ENCODE measurements at regions not wholly inside any gene's neighbourhood (a gene's known extent, or its start where the extent isn't known, plus 50 kb on each side); places are given as distances from the start of the nearest gene placed in this dataset.

- no peak overlapping the region for H3K23ac ChIP-seq (ENCODE audit: low read depth, low read length, poor library complexity)
- no peak overlapping the region for H3K4me2 ChIP-seq (ENCODE audit: insufficient read depth, low read length, poor library complexity, severe bottlenecking)
- H3K79me1 ChIP-seq (ENCODE audit: low read depth, low read length), result peaks cover 3% of the 10 kb centered on the region
- H2BK120ac ChIP-seq (ENCODE audit: low read depth, low read length), result no peak overlapping the region
- no peak overlapping the region for H2BK15ac ChIP-seq (ENCODE audit: low read length)
- no peak for DNase-seq (ENCODE audit: low spot score)
- no peak overlapping the region for H2BK12ac ChIP-seq (ENCODE audit: low read length)
- no peak overlapping the region for H3K27ac ChIP-seq (replicated peaks; ENCODE audit: low read length)
- no peak overlapping the region for H3K14ac ChIP-seq (ENCODE audit: low read length)
- no peaks in the 10 kb centered on the region for H3K27me3 ChIP-seq (ENCODE audit: control insufficient read depth in 3 of 3, insufficient read depth in 3 of 3, low read depth in 1 of 3, low read length in 3 of 3)
- H2AFZ ChIP-seq (ENCODE audit: low read length), result no peak overlapping the region
- no peak overlapping the region for H3K4ac ChIP-seq (ENCODE audit: low read length)
- H2AK5ac ChIP-seq (ENCODE audit: low read depth, low read length), result no peak overlapping the region
- peaks cover 0 to 10% of the 10 kb centered on the region in 2 donors for H3K4me1 ChIP-seq (ENCODE audit: control insufficient read depth in 2 of 2, insufficient read depth in 1 of 2, low read depth in 1 of 2, low read length in 2 of 2)
- H3K4me3 ChIP-seq (ENCODE audit: low read length in 2 of 2), result no peak overlapping the region
- no peak overlapping the region for H4K8ac ChIP-seq (ENCODE audit: low read depth, low read length)
- no peaks in the 10 kb centered on the region for H3K9me3 ChIP-seq (replicated peaks in 1 of 2; ENCODE audit: control insufficient read depth in 2 of 2, insufficient read depth in 1 of 2, low read depth in 1 of 2, low read length in 2 of 2)
- H2BK5ac ChIP-seq (ENCODE audit: low read length), result no peak overlapping the region
- H3K9ac ChIP-seq (ENCODE audit: low read depth, low read length, poor library complexity), result no peak overlapping the region
- H4K91ac ChIP-seq (ENCODE audit: low read depth, low read length, poor library complexity), result no peak overlapping the region
- peaks cover 0 to 5% of the 10 kb centered on the region in 2 donors for H3K36me3 ChIP-seq (replicated peaks in 1 of 2; ENCODE audit: control insufficient read depth in 2 of 2, insufficient read depth in 2 of 2, low read length in 2 of 2)
- no peak overlapping the region for H3K18ac ChIP-seq (ENCODE audit: low read length)
- no CpG with 5 or more reads among the region's 1 CpG for WGBS, 2 donors (ENCODE audit: extremely low coverage in 2 of 2, insufficient read length in 2 of 2, insufficient replicate concordance in 1 of 2)
Measured at GRCh38 chr11:8756201-8756600, 73.6 kb downstream of the RPL27A start.

DNA sequence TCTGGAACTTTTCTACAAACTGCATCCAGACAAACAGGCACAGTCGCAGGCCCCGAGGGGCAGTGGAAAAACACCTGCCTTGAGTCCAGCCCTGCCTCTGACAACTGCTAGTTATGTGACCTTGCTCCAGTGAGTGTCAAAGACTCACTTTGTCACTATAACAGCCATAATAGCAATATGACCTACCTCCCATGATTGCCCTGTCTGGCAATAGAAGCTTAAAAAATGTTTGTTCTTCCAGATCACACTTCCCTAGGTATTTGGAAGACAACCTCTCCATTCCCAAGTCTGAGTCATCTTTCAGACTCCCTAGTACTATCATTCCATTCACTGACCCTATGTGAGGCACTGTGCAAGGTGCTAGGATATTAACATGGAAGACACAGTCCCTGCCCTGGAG lies 74.5 kb downstream of the RPL27A start:
- Histone ChIP-seq H3K4me1 (ENCODE audit: control insufficient read depth in 2 of 2, insufficient read depth in 1 of 2, low read depth in 1 of 2, low read length in 2 of 2) (peaks cover 5 to 15% of the 10 kb centered on the region in 2 donors), H3K4ac (ENCODE audit: low read length) (no peak overlapping the region), H3K9me3 (replicated peaks in 1 of 2; ENCODE audit: control insufficient read depth in 2 of 2, insufficient read depth in 1 of 2, low read depth in 1 of 2, low read length in 2 of 2) (no peaks in the 10 kb centered on the region), H3K36me3 (replicated peaks in 1 of 2; ENCODE audit: control insufficient read depth in 2 of 2, insufficient read depth in 2 of 2, low read length in 2 of 2) (peaks cover 0 to 5% of the 10 kb centered on the region in 2 donors), H3K4me3 (ENCODE audit: low read length in 2 of 2) (no peak overlapping the region), H3K14ac (ENCODE audit: low read length) (no peak overlapping the region), H3K4me2 (ENCODE audit: insufficient read depth, low read length, poor library complexity, severe bottlenecking) (no peak overlapping the region), H3K23ac (ENCODE audit: low read depth, low read length, poor library complexity) (no peak overlapping the region), H3K79me1 (ENCODE audit: low read depth, low read length) (peaks cover 4% of the 10 kb centered on the region), H3K27me3 (ENCODE audit: control insufficient read depth in 3 of 3, insufficient read depth in 3 of 3, low read depth in 1 of 3, low read length in 3 of 3) (no peaks in the 10 kb centered on the region), H2AK5ac (ENCODE audit: low read depth, low read length) (no peak overlapping the region), H3K9ac (ENCODE audit: low read depth, low read length, poor library complexity) (no peak overlapping the region), H2BK5ac (ENCODE audit: low read length) (no peak overlapping the region), H2BK120ac (ENCODE audit: low read depth, low read length) (no peak overlapping the region), H2AFZ (ENCODE audit: low read length) (no peak overlapping the region), H2BK12ac (ENCODE audit: low read length) (no peak overlapping the region), H2BK15ac (ENCODE audit: low read length) (no peak overlapping the region), H3K18ac (ENCODE audit: low read length) (no peak overlapping the region), H4K91ac (ENCODE audit: low read depth, low read length, poor library complexity) (no peak overlapping the region), H4K8ac (ENCODE audit: low read depth, low read length) (no peak overlapping the region), H3K27ac (replicated peaks; ENCODE audit: low read length) (no peak overlapping the region)
- DNase-seq (ENCODE audit: low spot score), result no peak
- WGBS, 2 donors (ENCODE audit: extremely low coverage in 2 of 2, insufficient read length in 2 of 2, insufficient replicate concordance in 1 of 2), result no CpG with 5 or more reads among the region's 2 CpGs

GRCh38 chr11:8757533-8757932 lies 74.9 kb downstream of the RPL27A start:
- Histone ChIP-seq H3K4me3 (ENCODE audit: low read length in 2 of 2) (no peak overlapping the region), H2BK120ac (ENCODE audit: low read depth, low read length) (no peak overlapping the region), H3K36me3 (replicated peaks in 1 of 2; ENCODE audit: control insufficient read depth in 2 of 2, insufficient read depth in 2 of 2, low read length in 2 of 2) (peaks cover 0 to 5% of the 10 kb centered on the region in 2 donors), H3K4ac (ENCODE audit: low read length) (no peak overlapping the region), H3K18ac (ENCODE audit: low read length) (no peak overlapping the region), H3K14ac (ENCODE audit: low read length) (no peak overlapping the region), H3K9ac (ENCODE audit: low read depth, low read length, poor library complexity) (no peak overlapping the region), H2BK12ac (ENCODE audit: low read length) (no peak overlapping the region), H3K9me3 (replicated peaks in 1 of 2; ENCODE audit: control insufficient read depth in 2 of 2, insufficient read depth in 1 of 2, low read depth in 1 of 2, low read length in 2 of 2) (no peaks in the 10 kb centered on the region), H3K23ac (ENCODE audit: low read depth, low read length, poor library complexity) (no peak overlapping the region), H3K27me3 (ENCODE audit: control insufficient read depth in 3 of 3, insufficient read depth in 3 of 3, low read depth in 1 of 3, low read length in 3 of 3) (no peaks in the 10 kb centered on the region), H3K4me2 (ENCODE audit: insufficient read depth, low read length, poor library complexity, severe bottlenecking) (no peak overlapping the region), H2AFZ (ENCODE audit: low read length) (no peak overlapping the region), H2BK5ac (ENCODE audit: low read length) (no peak overlapping the region), H4K91ac (ENCODE audit: low read depth, low read length, poor library complexity) (no peak overlapping the region), H3K27ac (replicated peaks; ENCODE audit: low read length) (no peak overlapping the region), H2BK15ac (ENCODE audit: low read length) (no peak overlapping the region), H2AK5ac (ENCODE audit: low read depth, low read length) (no peak overlapping the region), H4K8ac (ENCODE audit: low read depth, low read length) (no peak overlapping the region), H3K79me1 (ENCODE audit: low read depth, low read length) (peaks cover 6% of the 10 kb centered on the region), H3K4me1 (ENCODE audit: control insufficient read depth in 2 of 2, insufficient read depth in 1 of 2, low read depth in 1 of 2, low read length in 2 of 2) (peaks cover 7 to 17% of the 10 kb centered on the region in 2 donors)
- WGBS, 2 donors (ENCODE audit: extremely low coverage in 2 of 2, insufficient read length in 2 of 2, insufficient replicate concordance in 1 of 2), result no CpG with 5 or more reads among the region's 2 CpGs
- DNase-seq (ENCODE audit: low spot score), result no peak

GRCh38 chr11:8758619-8759169 lies 76.1 kb downstream of the RPL27A start:
- no peak overlapping the region for H4K91ac ChIP-seq (ENCODE audit: low read depth, low read length, poor library complexity)
- no peak for DNase-seq (ENCODE audit: low spot score)
- H3K27me3 ChIP-seq (ENCODE audit: control insufficient read depth in 3 of 3, insufficient read depth in 3 of 3, low read depth in 1 of 3, low read length in 3 of 3), result no peaks in the 10 kb centered on the region
- no peak overlapping the region for H4K8ac ChIP-seq (ENCODE audit: low read depth, low read length)
- no peak overlapping the region for H2BK120ac ChIP-seq (ENCODE audit: low read depth, low read length)
- no peak overlapping the region for H2AFZ ChIP-seq (ENCODE audit: low read length)
- H3K18ac ChIP-seq (ENCODE audit: low read length), result no peak overlapping the region
- no CpG with 5 or more reads among the region's 11 CpGs for WGBS, 2 donors (ENCODE audit: extremely low coverage in 2 of 2, insufficient read length in 2 of 2, insufficient replicate concordance in 1 of 2)
- H3K4me2 ChIP-seq (ENCODE audit: insufficient read depth, low read length, poor library complexity, severe bottlenecking), result no peak overlapping the region
- no peak overlapping the region for H2BK5ac ChIP-seq (ENCODE audit: low read length)
- H3K4me3 ChIP-seq (ENCODE audit: low read length in 2 of 2), result no peak overlapping the region
- no peak overlapping the region for H2BK15ac ChIP-seq (ENCODE audit: low read length)
- no peak overlapping the region for H3K4ac ChIP-seq (ENCODE audit: low read length)
- H3K27ac ChIP-seq (replicated peaks; ENCODE audit: low read length), result no peak overlapping the region
- peak overlapping the region; percentile 1 for H3K23ac ChIP-seq (ENCODE audit: low read depth, low read length, poor library complexity)
- H3K14ac ChIP-seq (ENCODE audit: low read length), result no peak overlapping the region
- H3K4me1 ChIP-seq (ENCODE audit: control insufficient read depth in 2 of 2, insufficient read depth in 1 of 2, low read depth in 1 of 2, low read length in 2 of 2), result peaks cover 7 to 17% of the 10 kb centered on the region in 2 donors
- H3K9me3 ChIP-seq (replicated peaks in 1 of 2; ENCODE audit: control insufficient read depth in 2 of 2, insufficient read depth in 1 of 2, low read depth in 1 of 2, low read length in 2 of 2), result no peaks in the 10 kb centered on the region
- no peak overlapping the region for H3K9ac ChIP-seq (ENCODE audit: low read depth, low read length, poor library complexity)
- H2AK5ac ChIP-seq (ENCODE audit: low read depth, low read length), result no peak overlapping the region
- no peak overlapping the region for H2BK12ac ChIP-seq (ENCODE audit: low read length)
- peaks cover 0 to 11% of the 10 kb centered on the region in 2 donors for H3K36me3 ChIP-seq (replicated peaks in 1 of 2; ENCODE audit: control insufficient read depth in 2 of 2, insufficient read depth in 2 of 2, low read length in 2 of 2)
- H3K79me1 ChIP-seq (ENCODE audit: low read depth, low read length), result peaks cover 6% of the 10 kb centered on the region
